Sigmoid colon (tissue), 3 donors: ENCODE measurements at regions not wholly inside any gene's neighbourhood (a gene's known extent, or its start where the extent isn't known, plus 50 kb on each side); places are given as distances from the start of the nearest gene placed in this dataset.

Experiments
- CTCF ChIP-seq, 4 experiments: fragments of 450-650 bp in 3 of 4; fragments of 200-600 bp in 1 of 4; IDR thresholded peaks; one replicate each; pipeline ENCODE4 v1.5.1; 2016 to 2019; ENCODE audit warnings: antibody characterized with exemption in 4 of 4, mild to moderate bottlenecking in 3 of 4, moderate library complexity in 2 of 4
- POLR2A ChIP-seq, 2 donors: fragments of 450-650 bp; IDR thresholded peaks; one replicate each; pipeline ENCODE4 v1.6.1; 2016; ENCODE audit warnings: antibody characterized with exemption in 2 of 2, mild to moderate bottlenecking in 2 of 2, moderate library complexity in 2 of 2

- TF ChIP-seq CTCF (IDR thresholded peaks at IDR 0.05) = no peak
- TF ChIP-seq POLR2A (IDR thresholded peaks at IDR 0.05) = no peak
These were observed 597.2 kb downstream of the DCDC2C start for GRCh38 chr2:4300616-4301015.
